IgD-negative memory B cell (primary cell): ENCODE measurements at regions not wholly inside any gene's neighbourhood (a gene's known extent, or its start where the extent isn't known, plus 50 kb on each side); places are given as distances from the start of the nearest gene placed in this dataset.
A peak's percentile ranks its signal among the peaks of the same experiment; 100 is the strongest.

ENCODE experiments used
- H3K27ac Mint-ChIP-seq, 3 donors: one replicate each; pipeline ENCODE4 v1.8.0; 2020 to 2022; ENCODE audit warnings: mild to moderate bottlenecking in 3 of 3, mixed read lengths in 3 of 3, moderate library complexity in 1 of 3
- H3K27me3 Mint-ChIP-seq: one replicate; pipeline ENCODE4 v1.8.0; 2021; ENCODE audit warnings: mixed read lengths
- H3K36me3 Mint-ChIP-seq: one replicate; pipeline ENCODE4 v1.8.0; 2020; ENCODE audit warnings: mild to moderate bottlenecking, mixed read lengths
- H3K4me1 Mint-ChIP-seq, 3 donors: one replicate each; pipeline ENCODE4 v1.8.0; 2020 to 2022; ENCODE audit warnings: mixed read lengths in 3 of 3, mild to moderate bottlenecking in 1 of 3
- H3K4me3 Mint-ChIP-seq, 4 donors: one replicate each; pipeline ENCODE4 v1.8.0; 2020 to 2022; ENCODE audit warnings: mild to moderate bottlenecking in 4 of 4, mixed read lengths in 4 of 4, moderate library complexity in 3 of 4
- H3K9me3 Mint-ChIP-seq, 3 donors: one replicate each; pipeline ENCODE4 v1.8.0; 2020 to 2021; ENCODE audit warnings: mixed read lengths in 3 of 3, mild to moderate bottlenecking in 1 of 3

GRCh38 chr22:22746061-22746962 lies 101.9 kb downstream of the GGTLC2 start:
- peak overlapping the region in 3 of 4 donors; percentile 60 to 89 (median 73) for H3K4me3 Mint-ChIP-seq
- H3K4me1 Mint-ChIP-seq: peaks cover 30 to 41% (median 32%) of the 10 kb centered on the region in 3 donors
- H3K27ac Mint-ChIP-seq: peak overlapping the region in 2 of 3 donors; percentile 71 to 76
- peaks cover 3% of the 10 kb centered on the region for H3K27me3 Mint-ChIP-seq
- no peaks in the 10 kb centered on the region for H3K9me3 Mint-ChIP-seq
- no peaks in the 10 kb centered on the region for H3K36me3 Mint-ChIP-seq

DNA sequence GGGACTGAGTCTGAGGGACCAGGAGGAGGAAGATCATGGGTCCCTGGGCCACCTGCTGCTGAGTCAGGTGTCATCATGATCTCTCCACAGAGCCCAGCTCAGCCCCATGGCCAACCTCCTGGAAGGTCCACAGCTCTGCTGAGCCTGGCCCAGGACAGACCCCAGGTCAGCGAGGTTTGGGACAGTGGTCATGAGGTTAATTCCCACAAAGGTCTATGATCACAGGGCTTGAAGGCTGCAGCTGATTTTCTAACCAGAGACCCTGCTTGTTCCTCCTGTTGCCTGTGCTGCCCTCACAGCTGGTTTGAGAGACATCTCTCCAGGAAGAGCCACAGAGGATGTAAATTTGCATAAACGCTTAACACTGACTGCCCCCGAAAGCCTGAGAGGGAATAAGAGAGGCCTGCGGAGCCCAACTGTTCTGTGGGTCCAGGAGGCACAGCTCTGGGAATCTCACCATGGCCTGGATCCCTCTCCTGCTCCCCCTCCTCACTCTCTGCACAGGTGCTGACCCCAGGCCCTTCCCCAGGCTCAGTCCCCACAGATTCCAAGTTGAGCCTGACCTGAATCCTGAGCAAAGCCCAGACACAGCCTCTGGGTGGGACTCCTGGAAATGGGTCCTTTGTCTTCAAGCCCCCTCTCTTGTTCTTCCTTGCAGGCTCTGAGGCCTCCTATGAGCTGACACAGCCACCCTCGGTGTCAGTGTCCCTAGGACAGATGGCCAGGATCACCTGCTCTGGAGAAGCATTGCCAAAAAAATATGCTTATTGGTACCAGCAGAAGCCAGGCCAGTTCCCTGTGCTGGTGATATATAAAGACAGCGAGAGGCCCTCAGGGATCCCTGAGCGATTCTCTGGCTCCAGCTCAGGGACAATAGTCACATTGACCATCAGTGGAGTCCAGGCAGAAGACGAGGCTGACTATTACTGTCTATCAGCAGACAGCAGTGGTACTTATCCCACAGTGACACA lies 102.8 kb downstream of the GGTLC2 start:
- Mint-ChIP-seq H3K4me3 (peak overlapping the region in 3 of 4 donors; percentile 60 to 89 (median 87)), H3K27ac (peak overlapping the region; percentile 71 to 81 (median 76)), H3K27me3 (peaks cover 3% of the 10 kb centered on the region), H3K4me1 (peaks cover 32 to 44% (median 33%) of the 10 kb centered on the region in 3 donors), H3K36me3 (no peaks in the 10 kb centered on the region), H3K9me3 (no peaks in the 10 kb centered on the region)

- peaks cover 34 to 42% (median 37%) of the 10 kb centered on the region in 3 donors for H3K4me1 Mint-ChIP-seq
These were observed 103.9 kb downstream of the GGTLC2 start for GRCh38 chr22:22748297-22748743.

DNA sequence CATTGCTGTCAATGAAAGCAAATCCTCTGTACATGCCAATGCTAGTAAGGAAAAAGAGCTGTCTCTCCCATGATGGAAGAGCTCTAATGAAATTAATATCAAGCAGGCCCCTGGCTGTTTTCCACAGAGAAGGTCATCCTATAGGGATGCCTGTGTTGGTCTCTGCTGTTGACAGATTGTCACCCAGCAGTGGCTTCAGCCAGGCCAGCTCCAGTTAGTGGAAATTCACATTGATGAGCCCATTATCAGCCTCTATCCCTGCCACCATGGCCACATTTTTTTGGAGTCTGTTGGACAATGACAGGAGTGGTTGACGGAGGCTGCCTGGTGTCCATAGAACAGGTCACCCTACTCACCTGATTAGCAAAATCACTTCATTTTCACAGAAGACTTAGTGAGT lies 104.3 kb downstream of the GGTLC2 start:
- peak overlapping the region in 1 of 3 donors; percentile 76 for H3K27ac Mint-ChIP-seq
- peak overlapping the region in 1 of 4 donors; percentile 24 for H3K4me3 Mint-ChIP-seq
- peaks cover 34 to 41% (median 41%) of the 10 kb centered on the region in 3 donors for H3K4me1 Mint-ChIP-seq
- no peaks in the 10 kb centered on the region for H3K36me3 Mint-ChIP-seq
- peaks cover 2% of the 10 kb centered on the region for H3K27me3 Mint-ChIP-seq
- no peaks in the 10 kb centered on the region for H3K9me3 Mint-ChIP-seq

More at GRCh38 chr22:22748297-22748743, 103.9 kb downstream of the GGTLC2 start:
- peak overlapping the region in 1 of 3 donors; percentile 76 for H3K27ac Mint-ChIP-seq
- H3K27me3 Mint-ChIP-seq: peaks cover 2% of the 10 kb centered on the region
- no peaks in the 10 kb centered on the region for H3K36me3 Mint-ChIP-seq
- H3K4me3 Mint-ChIP-seq: peak overlapping the region in 3 of 4 donors; percentile 24 to 89 (median 81)
- H3K9me3 Mint-ChIP-seq: no peaks in the 10 kb centered on the region

- Mint-ChIP-seq H3K4me1 (peaks cover 34 to 45% (median 45%) of the 10 kb centered on the region in 3 donors), H3K4me3 (no peak overlapping the region), H3K27ac (no peak overlapping the region), H3K36me3 (no peaks in the 10 kb centered on the region), H3K27me3 (peaks cover 2% of the 10 kb centered on the region), H3K9me3 (no peaks in the 10 kb centered on the region)
These were observed 104.8 kb downstream of the GGTLC2 start for GRCh38 chr22:22749167-22749758.

DNA sequence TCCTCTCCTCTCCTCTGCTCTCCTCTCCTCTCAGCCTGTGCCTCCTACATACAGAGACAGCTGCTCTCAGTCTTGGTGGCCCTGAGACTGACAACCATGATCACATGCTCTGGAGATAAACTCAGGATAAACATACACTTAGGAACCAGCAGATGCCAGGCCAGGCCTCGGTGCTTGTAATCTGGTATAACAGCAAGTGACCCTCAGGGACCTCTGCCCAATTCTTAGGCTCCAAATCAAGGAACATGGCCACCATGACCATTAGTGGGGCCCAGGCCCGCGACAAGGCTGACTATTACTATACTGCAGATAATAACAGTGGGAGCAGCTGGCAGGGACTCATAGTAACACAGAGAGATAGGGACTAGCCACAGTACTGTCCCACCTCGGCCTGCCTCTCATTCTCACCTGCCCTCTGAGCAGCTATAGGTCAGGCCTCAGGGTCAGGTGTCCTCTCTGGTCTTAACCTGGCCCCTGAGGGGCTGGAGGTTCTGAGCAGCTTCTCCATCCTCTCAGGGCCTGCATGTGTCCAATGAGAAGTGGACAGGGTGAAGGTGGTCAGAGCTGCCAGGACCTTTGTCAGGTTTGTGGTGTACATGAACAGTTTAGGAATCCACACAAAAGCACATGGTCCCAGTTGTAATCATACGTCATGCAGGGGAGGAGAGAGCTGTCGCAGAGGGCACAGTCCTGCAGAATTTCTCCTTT lies 106.1 kb downstream of the GGTLC2 start:
- Mint-ChIP-seq H3K9me3 (no peaks in the 10 kb centered on the region), H3K27ac (peak overlapping the region in 1 of 3 donors; percentile 16), H3K36me3 (no peaks in the 10 kb centered on the region), H3K4me3 (no peak overlapping the region), H3K27me3 (peaks cover 2% of the 10 kb centered on the region), H3K4me1 (peaks cover 32 to 43% (median 42%) of the 10 kb centered on the region in 3 donors)

DNA sequence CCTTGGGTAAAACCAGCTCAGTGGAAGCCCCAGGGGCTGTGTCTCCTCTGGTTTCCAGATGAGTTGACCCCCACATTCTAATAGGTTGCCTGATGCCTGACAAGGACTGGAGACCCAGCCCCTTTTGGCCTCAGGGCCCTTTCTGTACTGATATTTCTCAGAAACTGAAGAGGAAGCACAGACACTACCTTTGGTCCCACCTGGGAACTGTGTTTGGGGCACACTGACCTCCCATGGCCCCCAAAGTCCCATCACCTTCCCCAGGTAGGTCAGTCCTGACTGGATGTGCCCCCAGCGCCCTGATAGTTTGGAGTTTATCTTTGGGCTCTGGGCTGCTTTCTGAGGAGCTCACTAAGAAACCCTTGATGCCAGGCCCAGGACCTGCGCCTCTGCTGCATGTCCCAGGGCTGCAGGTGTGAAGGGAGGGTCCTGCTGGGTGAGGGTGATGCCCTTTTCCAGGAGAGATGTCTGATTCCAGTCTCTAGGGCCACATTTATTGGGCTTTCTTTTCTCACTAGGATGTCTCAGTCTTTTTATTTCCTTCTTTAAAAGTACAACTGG lies 106.7 kb downstream of the GGTLC2 start:
- Mint-ChIP-seq H3K36me3 (no peaks in the 10 kb centered on the region), H3K27me3 (peaks cover 2% of the 10 kb centered on the region), H3K4me3 (no peak overlapping the region), H3K27ac (peak overlapping the region in 1 of 3 donors; percentile 31), H3K9me3 (no peaks in the 10 kb centered on the region), H3K4me1 (peaks cover 28 to 41% (median 39%) of the 10 kb centered on the region in 3 donors)

GRCh38 chr22:22752199-22752555 lies 107.8 kb downstream of the GGTLC2 start:
- H3K36me3 Mint-ChIP-seq: no peaks in the 10 kb centered on the region
- H3K4me3 Mint-ChIP-seq: no peak overlapping the region
- no peaks in the 10 kb centered on the region for H3K9me3 Mint-ChIP-seq
- peaks cover 21 to 33% (median 32%) of the 10 kb centered on the region in 3 donors for H3K4me1 Mint-ChIP-seq
- H3K27ac Mint-ChIP-seq: no peak overlapping the region
- H3K27me3 Mint-ChIP-seq: peaks cover 2% of the 10 kb centered on the region

DNA sequence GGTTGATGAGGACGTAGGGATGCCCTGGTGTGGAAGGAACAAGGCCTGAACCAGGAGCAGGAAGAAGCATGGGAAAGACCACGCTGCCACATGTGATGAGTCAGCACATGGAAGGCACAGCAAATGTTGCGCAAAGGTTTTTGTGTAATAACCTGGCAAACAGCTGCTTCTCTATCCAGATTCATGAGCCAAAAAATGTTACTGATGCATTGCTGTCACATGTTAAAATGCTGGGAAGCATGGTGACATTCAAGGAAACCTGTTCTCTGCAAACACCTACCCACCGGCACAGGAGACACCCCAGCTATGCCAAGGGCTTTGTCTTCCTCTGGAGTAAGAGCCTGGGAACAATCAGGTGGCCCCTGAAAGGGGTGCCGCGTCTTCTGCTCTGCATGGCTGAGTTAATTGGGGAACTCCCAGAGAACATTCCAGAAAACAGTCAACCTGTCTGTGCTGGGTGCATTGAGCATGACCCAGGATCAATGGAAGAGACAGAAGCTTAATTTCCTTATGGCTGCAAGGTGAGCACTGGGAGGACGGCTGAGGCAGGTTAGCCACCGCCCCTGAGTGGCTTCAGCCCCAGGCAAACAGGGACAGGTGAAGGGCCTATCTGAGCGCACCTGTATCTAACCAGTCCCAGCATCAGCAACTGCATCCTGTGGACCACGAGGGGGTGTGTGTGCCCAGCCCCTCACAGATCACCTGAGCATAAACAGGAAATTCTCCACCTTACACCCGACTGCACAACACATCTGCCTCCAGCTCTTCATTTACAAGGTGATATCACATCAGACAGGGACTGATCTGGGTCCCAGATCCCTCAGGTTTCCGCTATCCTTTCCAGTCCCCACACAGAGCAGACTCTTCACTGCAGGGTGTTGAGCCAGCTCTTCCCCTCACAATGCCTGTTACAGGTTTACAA lies 108.4 kb downstream of the GGTLC2 start:
- Mint-ChIP-seq H3K9me3 (no peaks in the 10 kb centered on the region), H3K36me3 (no peaks in the 10 kb centered on the region), H3K4me3 (peak overlapping the region in 3 of 4 donors; percentile 55 to 81 (median 71)), H3K27me3 (peaks cover 2% of the 10 kb centered on the region), H3K4me1 (peaks cover 15 to 27% (median 25%) of the 10 kb centered on the region in 3 donors), H3K27ac (peak overlapping the region in 1 of 3 donors; percentile 14)

- Mint-ChIP-seq H3K9me3 (no peaks in the 10 kb centered on the region), H3K27me3 (peaks cover 2% of the 10 kb centered on the region), H3K27ac (peak overlapping the region in 2 of 3 donors; percentile 14 to 31), H3K4me1 (peaks cover 9 to 21% (median 18%) of the 10 kb centered on the region in 3 donors), H3K36me3 (no peaks in the 10 kb centered on the region), H3K4me3 (peak overlapping the region in 1 of 4 donors; percentile 55)
These were observed 109.3 kb downstream of the GGTLC2 start for GRCh38 chr22:22753526-22754267.

DNA sequence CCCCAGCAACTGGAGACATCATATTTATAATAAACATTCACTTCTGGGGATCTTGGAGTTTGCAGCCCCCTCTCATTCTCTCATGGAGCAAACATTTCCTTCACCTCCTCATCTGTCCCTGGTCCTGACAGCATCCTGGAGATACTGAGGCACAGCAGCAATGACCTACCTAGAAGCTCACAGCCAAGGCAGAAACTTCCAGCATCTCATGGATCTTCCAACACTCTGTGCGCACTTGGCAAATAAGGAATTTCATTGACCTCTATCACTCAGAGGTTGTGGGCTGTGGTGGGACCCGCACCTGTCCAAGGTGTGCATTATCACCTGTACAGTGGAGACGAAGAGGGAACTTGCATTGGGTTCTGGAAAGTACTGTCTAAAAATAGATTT lies 109.8 kb downstream of the GGTLC2 start:
- no peaks in the 10 kb centered on the region for H3K9me3 Mint-ChIP-seq
- no peaks in the 10 kb centered on the region for H3K36me3 Mint-ChIP-seq
- peaks cover 2% of the 10 kb centered on the region for H3K27me3 Mint-ChIP-seq
- H3K4me1 Mint-ChIP-seq: peaks cover 9 to 21% (median 18%) of the 10 kb centered on the region in 3 donors
- H3K27ac Mint-ChIP-seq: no peak overlapping the region
- peak overlapping the region in 1 of 4 donors; percentile 7 for H3K4me3 Mint-ChIP-seq
